OCI-LY3 (cell line): ENCODE measurements at regions not wholly inside any gene's neighbourhood (a gene's known extent, or its start where the extent isn't known, plus 50 kb on each side); places are given as distances from the start of the nearest gene placed in this dataset.

Experiments
- H2AFZ ChIP-seq: fragments of 200-600, 300-600 bp; shearing (Covaris generic); 2 replicates; pipeline ENCODE4 v1.6.0; 2014; ENCODE audit warnings: antibody characterized with exemption, low read depth, low read length
- H3K27ac ChIP-seq: fragments of 200-600, 300-600 bp; sonication (generic); 2 replicates; pipeline ENCODE4 v1.5.1; 2014; ENCODE audit warnings: mild to moderate bottlenecking, low read length, moderate library complexity, mixed read lengths
- H3K27me3 ChIP-seq: fragments of 200-600, 300-600 bp; sonication (generic); 2 replicates; pipeline ENCODE4 v1.6.1; 2014; ENCODE audit warnings: low read depth, low read length, mixed read lengths
- H3K36me3 ChIP-seq: fragments of 200-600, 300-600 bp; sonication (generic); replicated peaks from 2 replicates; pipeline ENCODE3; 2014; ENCODE audit warnings: low read depth, low read length, mixed read lengths
- H3K4me1 ChIP-seq: fragments of 300-600, 200-600 bp; sonication (generic); 2 replicates; pipeline ENCODE4 v1.6.1; 2014; ENCODE audit warnings: low read length, mixed read lengths
- H3K4me2 ChIP-seq: fragments of 200-600, 300-600 bp; sonication (generic); 2 replicates; pipeline ENCODE4 v1.6.1; 2014; ENCODE audit warnings: low read length, mixed read lengths
- H3K4me3 ChIP-seq: fragments of 300-600, 200-600 bp; sonication (generic); 2 replicates; pipeline ENCODE4 v1.5.1; 2014; ENCODE audit warnings: antibody characterized with exemption, mild to moderate bottlenecking, low read length, moderate library complexity
- H3K79me2 ChIP-seq: fragments of 300-600, 200-600 bp; shearing (Covaris generic); 2 replicates; pipeline ENCODE4 v1.6.1; 2014; ENCODE audit warnings: mild to moderate bottlenecking, low read length, mixed read lengths
- H3K9ac ChIP-seq: fragments of 300-600, 200-600 bp; shearing (Covaris generic); 2 replicates; pipeline ENCODE4 v1.6.0; 2014; ENCODE audit warnings: mild to moderate bottlenecking, low read length, moderate library complexity
- H3K9me3 ChIP-seq: fragments of 200-600, 300-600 bp; shearing (Covaris generic); 2 replicates; pipeline ENCODE4 v1.6.1; 2014; ENCODE audit warnings: low read length, mixed read lengths; ENCODE audit not compliant: insufficient read depth
- H4K20me1 ChIP-seq: fragments of 200-600, 300-600 bp; sonication (generic); 2 replicates; pipeline ENCODE4 v1.6.1; 2016; ENCODE audit warnings: low read length, mixed read lengths; ENCODE audit not compliant: insufficient read depth
- CTCF ChIP-seq: fragments of 200-600, 300-600 bp; sonication (generic); IDR thresholded peaks from 2 replicates; pipeline ENCODE4 v1.5.1; 2014; ENCODE audit warnings: antibody characterized with exemption, low read length, low read depth
- EZH2phosphoT487 ChIP-seq: fragments of 200-600 bp; shearing (Covaris generic); IDR thresholded peaks from 2 replicates; pipeline ENCODE4 v1.6.1; 2018; ENCODE audit warnings: antibody characterized with exemption, mixed run types, low read depth

- H3K27me3 ChIP-seq, result no peaks in the 10 kb centered on the region
- TF ChIP-seq EZH2phosphoT487, result no peak
- TF ChIP-seq CTCF, result no peak
- no peaks in the 10 kb centered on the region for H3K4me1 ChIP-seq
- H3K4me3 ChIP-seq, result no peak overlapping the region
- H3K9ac ChIP-seq, result no peak overlapping the region
- no peak overlapping the region for H3K4me2 ChIP-seq
- no peaks in the 10 kb centered on the region for H3K79me2 ChIP-seq
- H2AFZ ChIP-seq, result no peak overlapping the region
- H4K20me1 ChIP-seq, result no peaks in the 10 kb centered on the region
- H3K27ac ChIP-seq, result no peak overlapping the region
- no peaks in the 10 kb centered on the region for H3K9me3 ChIP-seq
- H3K36me3 ChIP-seq, result no peaks in the 10 kb centered on the region
These were observed 375.5 kb downstream of the PCDH18 start for GRCh38 chr4:137156807-137157206.

GRCh38 chr4:137156054-137156453, 376.2 kb downstream of the PCDH18 start:
- TF ChIP-seq CTCF (no peak), EZH2phosphoT487 (no peak)

GRCh38 chr4:137131201-137131600, 401.1 kb downstream of the PCDH18 start:
- H3K27ac ChIP-seq, result no peak overlapping the region
- no peaks in the 10 kb centered on the region for H3K79me2 ChIP-seq
- no peak overlapping the region for H3K4me3 ChIP-seq
- H2AFZ ChIP-seq, result no peak overlapping the region
- TF ChIP-seq CTCF (no peak), EZH2phosphoT487 (no peak)
- no peak overlapping the region for H3K4me2 ChIP-seq
- H3K9ac ChIP-seq, result no peak overlapping the region
- no peaks in the 10 kb centered on the region for H3K9me3 ChIP-seq
- no peaks in the 10 kb centered on the region for H3K27me3 ChIP-seq
- H3K4me1 ChIP-seq, result no peaks in the 10 kb centered on the region
- H3K36me3 ChIP-seq, result no peaks in the 10 kb centered on the region
- no peaks in the 10 kb centered on the region for H4K20me1 ChIP-seq

More at GRCh38 chr4:137156054-137156453, 376.2 kb downstream of the PCDH18 start:
- H3K79me2 ChIP-seq, result no peaks in the 10 kb centered on the region
- H4K20me1 ChIP-seq, result no peaks in the 10 kb centered on the region
- no peaks in the 10 kb centered on the region for H3K4me1 ChIP-seq
- H3K4me3 ChIP-seq, result no peak overlapping the region
- H3K9me3 ChIP-seq, result no peaks in the 10 kb centered on the region
- no peak overlapping the region for H3K9ac ChIP-seq
- H2AFZ ChIP-seq, result no peak overlapping the region
- no peaks in the 10 kb centered on the region for H3K27me3 ChIP-seq
- no peaks in the 10 kb centered on the region for H3K36me3 ChIP-seq
- H3K27ac ChIP-seq, result no peak overlapping the region
- H3K4me2 ChIP-seq, result no peak overlapping the region

GRCh38 chr4:137129845-137130244, 402.4 kb downstream of the PCDH18 start:
- Histone ChIP-seq H3K4me2 (no peak overlapping the region), H2AFZ (no peak overlapping the region; the same call in 1 of the 2 replicates), H3K9ac (no peak overlapping the region), H3K79me2 (no peaks in the 10 kb centered on the region), H3K9me3 (no peaks in the 10 kb centered on the region), H3K36me3 (no peaks in the 10 kb centered on the region), H3K4me1 (0 out of 2 replicates have a peak, but pooled peaks cover 5% of the 10 kb centered on the region), H3K27me3 (no peaks in the 10 kb centered on the region), H3K27ac (no peak overlapping the region), H4K20me1 (no peaks in the 10 kb centered on the region), H3K4me3 (no peak overlapping the region)
- TF ChIP-seq EZH2phosphoT487 (no peak), CTCF (no peak)
